ENCODE measurements at regions not wholly inside any gene's neighbourhood (a gene's known extent, or its start where the extent isn't known, plus 50 kb on each side); places are given as distances from the start of the nearest gene placed in this dataset.

- FAIRE-seq, result no peak
- Histone ChIP-seq H3K27me3 (ENCODE audit: control insufficient read depth in 3 of 3, insufficient read depth in 3 of 3, low read length in 3 of 3) (no peaks in the 10 kb centered on the region), H3K36me3 (ENCODE audit: control insufficient read depth in 3 of 3, insufficient read depth in 2 of 3, low read depth in 1 of 3, low read length in 3 of 3) (no peaks in the 10 kb centered on the region), H3K27ac (ENCODE audit: low read depth in 1 of 3, low read length in 2 of 3) (no peak overlapping the region), H3K9me3 (ENCODE audit: control insufficient read depth in 2 of 2, insufficient read depth in 1 of 2, low read depth in 1 of 2, low read length in 1 of 2) (no peaks in the 10 kb centered on the region), H3K4me3 (ENCODE audit: low read depth in 1 of 3, low read length in 3 of 3) (no peak overlapping the region), H3K4me1 (ENCODE audit: control insufficient read depth in 3 of 3, insufficient read depth in 2 of 3, low read depth in 1 of 3, low read length in 2 of 3) (no peaks in the 10 kb centered on the region)
- WGBS, 3 donors, result 89 to 95% (median 92%) methylated on average over 3 of the region's 3 CpGs
- DNase-seq, result no peak
Observed at GRCh38 chr6:40778196-40778595, 191.0 kb upstream of the LRFN2 start.

- no peak overlapping the region for H3K4me3 ChIP-seq (ENCODE audit: low read depth in 1 of 3, low read length in 3 of 3)
- FAIRE-seq, result no peak
- peak in 1 of 2 donors; percentile 12 for DNase-seq
- 83 to 92% (median 86%) methylated on average over 1 of the region's 1 CpG for WGBS, 3 donors
- H3K27me3 ChIP-seq (ENCODE audit: control insufficient read depth in 3 of 3, insufficient read depth in 3 of 3, low read length in 3 of 3), result peaks cover 0 to 3% (median 0%) of the 10 kb centered on the region in 3 donors
- no peaks in the 10 kb centered on the region for H3K36me3 ChIP-seq (ENCODE audit: control insufficient read depth in 3 of 3, insufficient read depth in 2 of 3, low read depth in 1 of 3, low read length in 3 of 3)
- H3K27ac ChIP-seq (ENCODE audit: low read depth in 1 of 3, low read length in 2 of 3), result no peak overlapping the region
- no peaks in the 10 kb centered on the region for H3K4me1 ChIP-seq (ENCODE audit: control insufficient read depth in 3 of 3, insufficient read depth in 2 of 3, low read depth in 1 of 3, low read length in 2 of 3)
- H3K9me3 ChIP-seq (ENCODE audit: control insufficient read depth in 2 of 2, insufficient read depth in 1 of 2, low read depth in 1 of 2, low read length in 1 of 2), result no peaks in the 10 kb centered on the region
Observed at GRCh38 chr6:40774932-40775331, 187.8 kb upstream of the LRFN2 start.

- FAIRE-seq (no peak), DNase-seq (no peak)
- H3K36me3 ChIP-seq (ENCODE audit: control insufficient read depth in 3 of 3, insufficient read depth in 2 of 3, low read depth in 1 of 3, low read length in 3 of 3), result no peaks in the 10 kb centered on the region
- H3K27ac ChIP-seq (ENCODE audit: low read depth in 1 of 3, low read length in 2 of 3), result no peak overlapping the region
- H3K4me1 ChIP-seq (ENCODE audit: control insufficient read depth in 3 of 3, insufficient read depth in 2 of 3, low read depth in 1 of 3, low read length in 2 of 3), result no peaks in the 10 kb centered on the region
- H3K4me3 ChIP-seq (ENCODE audit: low read depth in 1 of 3, low read length in 3 of 3), result no peak overlapping the region
- H3K9me3 ChIP-seq (ENCODE audit: control insufficient read depth in 2 of 2, insufficient read depth in 1 of 2, low read depth in 1 of 2, low read length in 1 of 2), result no peaks in the 10 kb centered on the region
- peaks cover 0 to 3% (median 0%) of the 10 kb centered on the region in 3 donors for H3K27me3 ChIP-seq (ENCODE audit: control insufficient read depth in 3 of 3, insufficient read depth in 3 of 3, low read length in 3 of 3)
Observed at GRCh38 chr6:40770794-40771193, 183.6 kb upstream of the LRFN2 start.

GRCh38 chr6:40764726-40765125, 177.6 kb upstream of the LRFN2 start:
- FAIRE-seq, result no peak
- peaks cover 0 to 3% (median 0%) of the 10 kb centered on the region in 3 donors for H3K27me3 ChIP-seq (ENCODE audit: control insufficient read depth in 3 of 3, insufficient read depth in 3 of 3, low read length in 3 of 3)
- H3K27ac ChIP-seq (ENCODE audit: low read depth in 1 of 3, low read length in 2 of 3), result no peak overlapping the region
- WGBS, 3 donors, result 65 to 100% (median 80%) methylated on average over 1 of the region's 1 CpG
- H3K4me3 ChIP-seq (ENCODE audit: low read depth in 1 of 3, low read length in 3 of 3), result no peak overlapping the region
- no peaks in the 10 kb centered on the region for H3K9me3 ChIP-seq (ENCODE audit: control insufficient read depth in 2 of 2, insufficient read depth in 1 of 2, low read depth in 1 of 2, low read length in 1 of 2)
- no peaks in the 10 kb centered on the region for H3K4me1 ChIP-seq (ENCODE audit: control insufficient read depth in 3 of 3, insufficient read depth in 2 of 3, low read depth in 1 of 3, low read length in 2 of 3)
- no peak for DNase-seq
- H3K36me3 ChIP-seq (ENCODE audit: control insufficient read depth in 3 of 3, insufficient read depth in 2 of 3, low read depth in 1 of 3, low read length in 3 of 3), result no peaks in the 10 kb centered on the region

- Histone ChIP-seq H3K36me3 (ENCODE audit: control insufficient read depth in 3 of 3, insufficient read depth in 2 of 3, low read depth in 1 of 3, low read length in 3 of 3) (no peaks in the 10 kb centered on the region), H3K27ac (ENCODE audit: low read depth in 1 of 3, low read length in 2 of 3) (no peak overlapping the region), H3K27me3 (ENCODE audit: control insufficient read depth in 3 of 3, insufficient read depth in 3 of 3, low read length in 3 of 3) (peaks cover 0 to 7% (median 0%) of the 10 kb centered on the region in 3 donors), H3K4me1 (ENCODE audit: control insufficient read depth in 3 of 3, insufficient read depth in 2 of 3, low read depth in 1 of 3, low read length in 2 of 3) (no peaks in the 10 kb centered on the region), H3K9me3 (ENCODE audit: control insufficient read depth in 2 of 2, insufficient read depth in 1 of 2, low read depth in 1 of 2, low read length in 1 of 2) (no peaks in the 10 kb centered on the region), H3K4me3 (ENCODE audit: low read depth in 1 of 3, low read length in 3 of 3) (no peak overlapping the region)
- 15 to 60% (median 34%) methylated on average over 5 of the region's 5 CpGs for WGBS, 3 donors
- FAIRE-seq (no peak), DNase-seq (peak; percentile 86 to 88)
Observed at GRCh38 chr6:40762981-40763380, 175.8 kb upstream of the LRFN2 start.

GRCh38 chr6:40760887-40761286, 173.7 kb upstream of the LRFN2 start:
- WGBS, 3 donors, result 91 to 96% (median 95%) methylated on average over 3 of the region's 3 CpGs
- H3K27ac ChIP-seq (ENCODE audit: low read depth in 1 of 3, low read length in 2 of 3), result no peak overlapping the region
- no peak for DNase-seq
- no peaks in the 10 kb centered on the region for H3K9me3 ChIP-seq (ENCODE audit: control insufficient read depth in 2 of 2, insufficient read depth in 1 of 2, low read depth in 1 of 2, low read length in 1 of 2)
- no peaks in the 10 kb centered on the region for H3K4me1 ChIP-seq (ENCODE audit: control insufficient read depth in 3 of 3, insufficient read depth in 2 of 3, low read depth in 1 of 3, low read length in 2 of 3)
- no peak for FAIRE-seq
- no peaks in the 10 kb centered on the region for H3K36me3 ChIP-seq (ENCODE audit: control insufficient read depth in 3 of 3, insufficient read depth in 2 of 3, low read depth in 1 of 3, low read length in 3 of 3)
- H3K4me3 ChIP-seq (ENCODE audit: low read depth in 1 of 3, low read length in 3 of 3), result no peak overlapping the region
- peaks cover 0 to 18% (median 5%) of the 10 kb centered on the region in 3 donors for H3K27me3 ChIP-seq (ENCODE audit: control insufficient read depth in 3 of 3, insufficient read depth in 3 of 3, low read length in 3 of 3)

- 80 to 86% (median 85%) methylated on average over 5 of the region's 5 CpGs for WGBS, 3 donors
- no peaks in the 10 kb centered on the region for H3K36me3 ChIP-seq (ENCODE audit: control insufficient read depth in 3 of 3, insufficient read depth in 2 of 3, low read depth in 1 of 3, low read length in 3 of 3)
- no peak for FAIRE-seq
Observed at GRCh38 chr6:40759838-40760237, 172.7 kb upstream of the LRFN2 start.

GRCh38 chr6:40759264-40759663, 172.1 kb upstream of the LRFN2 start:
- Histone ChIP-seq H3K4me3 (ENCODE audit: low read depth in 1 of 3, low read length in 3 of 3) (no peak overlapping the region), H3K36me3 (ENCODE audit: control insufficient read depth in 3 of 3, insufficient read depth in 2 of 3, low read depth in 1 of 3, low read length in 3 of 3) (no peaks in the 10 kb centered on the region), H3K4me1 (ENCODE audit: control insufficient read depth in 3 of 3, insufficient read depth in 2 of 3, low read depth in 1 of 3, low read length in 2 of 3) (no peaks in the 10 kb centered on the region), H3K27me3 (ENCODE audit: control insufficient read depth in 3 of 3, insufficient read depth in 3 of 3, low read length in 3 of 3) (peaks cover 0 to 34% (median 12%) of the 10 kb centered on the region in 3 donors), H3K27ac (ENCODE audit: low read depth in 1 of 3, low read length in 2 of 3) (no peak overlapping the region), H3K9me3 (ENCODE audit: control insufficient read depth in 2 of 2, insufficient read depth in 1 of 2, low read depth in 1 of 2, low read length in 1 of 2) (no peaks in the 10 kb centered on the region)
- FAIRE-seq (no peak), DNase-seq (no peak)
- WGBS, 3 donors, result 74 to 88% (median 86%) methylated on average over 3 of the region's 3 CpGs

More at GRCh38 chr6:40759838-40760237, 172.7 kb upstream of the LRFN2 start:
- Histone ChIP-seq H3K27me3 (ENCODE audit: control insufficient read depth in 3 of 3, insufficient read depth in 3 of 3, low read length in 3 of 3) (peaks cover 0 to 28% (median 12%) of the 10 kb centered on the region in 3 donors), H3K27ac (ENCODE audit: low read depth in 1 of 3, low read length in 2 of 3) (no peak overlapping the region), H3K4me3 (ENCODE audit: low read depth in 1 of 3, low read length in 3 of 3) (no peak overlapping the region), H3K9me3 (ENCODE audit: control insufficient read depth in 2 of 2, insufficient read depth in 1 of 2, low read depth in 1 of 2, low read length in 1 of 2) (no peaks in the 10 kb centered on the region), H3K4me1 (ENCODE audit: control insufficient read depth in 3 of 3, insufficient read depth in 2 of 3, low read depth in 1 of 3, low read length in 2 of 3) (no peaks in the 10 kb centered on the region)
- no peak for DNase-seq

GRCh38 chr6:40755749-40756452, 168.7 kb upstream of the LRFN2 start:
- Histone ChIP-seq H3K4me1 (ENCODE audit: control insufficient read depth in 3 of 3, insufficient read depth in 2 of 3, low read depth in 1 of 3, low read length in 2 of 3) (no peaks in the 10 kb centered on the region), H3K27me3 (ENCODE audit: control insufficient read depth in 3 of 3, insufficient read depth in 3 of 3, low read length in 3 of 3) (peaks cover 0 to 42% (median 12%) of the 10 kb centered on the region in 3 donors), H3K27ac (ENCODE audit: low read depth in 1 of 3, low read length in 2 of 3) (no peak overlapping the region), H3K4me3 (ENCODE audit: low read depth in 1 of 3, low read length in 3 of 3) (no peak overlapping the region), H3K36me3 (ENCODE audit: control insufficient read depth in 3 of 3, insufficient read depth in 2 of 3, low read depth in 1 of 3, low read length in 3 of 3) (no peaks in the 10 kb centered on the region), H3K9me3 (ENCODE audit: control insufficient read depth in 2 of 2, insufficient read depth in 1 of 2, low read depth in 1 of 2, low read length in 1 of 2) (no peaks in the 10 kb centered on the region)
- 75 to 76% (median 76%) methylated on average over 8 of the region's 8 CpGs for WGBS, 3 donors
- FAIRE-seq, result no peak
- no peak for DNase-seq
